ENCODE measurements at regions not wholly inside any gene's neighbourhood (a gene's known extent, or its start where the extent isn't known, plus 50 kb on each side); places are given as distances from the start of the nearest gene placed in this dataset.

GRCh38 chr6:4671587-4672115 is 104.6 kb upstream of the CDYL start:
- H3K9me3 Mint-ChIP-seq, result no peaks in the 10 kb centered on the region
- H3K27ac Mint-ChIP-seq, result no peak overlapping the region
- no peak overlapping the region for H3K4me3 Mint-ChIP-seq
- H3K36me3 Mint-ChIP-seq (ENCODE audit: insufficient read depth in 2 of 2), result no peaks in the 10 kb centered on the region
- H3K27me3 Mint-ChIP-seq (ENCODE audit: low read depth), result no peaks in the 10 kb centered on the region
- ATAC-seq (replicated peaks in 1 of 2), result no peak
- DNase-seq, result no peak
- no peaks in the 10 kb centered on the region for H3K4me1 Mint-ChIP-seq (ENCODE audit: low read depth)

DNA sequence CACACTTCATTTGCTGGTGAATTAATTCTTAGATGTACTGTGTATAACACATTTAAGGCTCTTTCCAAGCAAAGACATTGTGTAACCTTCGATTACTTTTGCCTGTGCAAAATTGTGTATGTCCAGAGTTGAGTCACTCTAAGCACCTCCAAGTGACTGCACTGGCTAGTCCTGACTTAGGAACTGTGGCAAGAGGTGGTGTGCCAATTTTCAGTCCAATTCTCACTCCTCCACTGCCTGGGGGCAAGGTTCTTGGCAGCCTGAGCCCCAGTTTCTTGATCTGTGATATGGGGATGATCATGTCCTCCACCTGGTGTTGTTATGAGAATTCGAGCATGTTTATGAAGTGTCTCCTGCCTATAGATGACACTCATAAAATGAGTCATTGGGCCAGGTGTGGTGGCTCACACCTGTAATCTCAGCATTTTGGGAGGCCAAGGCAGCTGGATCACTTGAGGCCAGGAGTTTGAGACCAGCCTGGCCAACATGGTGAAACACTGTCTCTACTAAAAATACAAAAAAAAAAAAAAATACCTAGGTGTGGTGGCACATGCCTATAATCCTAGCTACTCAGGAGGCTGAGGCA is 105.3 kb upstream of the CDYL start:
- Mint-ChIP-seq H3K9me3 (no peaks in the 10 kb centered on the region), H3K4me1 (ENCODE audit: low read depth) (no peaks in the 10 kb centered on the region), H3K4me3 (no peak overlapping the region), H3K36me3 (ENCODE audit: insufficient read depth in 2 of 2) (no peaks in the 10 kb centered on the region), H3K27ac (no peak overlapping the region), H3K27me3 (ENCODE audit: low read depth) (no peaks in the 10 kb centered on the region)
- ATAC-seq (replicated peaks in 1 of 2) (no peak), DNase-seq (no peak)

DNA sequence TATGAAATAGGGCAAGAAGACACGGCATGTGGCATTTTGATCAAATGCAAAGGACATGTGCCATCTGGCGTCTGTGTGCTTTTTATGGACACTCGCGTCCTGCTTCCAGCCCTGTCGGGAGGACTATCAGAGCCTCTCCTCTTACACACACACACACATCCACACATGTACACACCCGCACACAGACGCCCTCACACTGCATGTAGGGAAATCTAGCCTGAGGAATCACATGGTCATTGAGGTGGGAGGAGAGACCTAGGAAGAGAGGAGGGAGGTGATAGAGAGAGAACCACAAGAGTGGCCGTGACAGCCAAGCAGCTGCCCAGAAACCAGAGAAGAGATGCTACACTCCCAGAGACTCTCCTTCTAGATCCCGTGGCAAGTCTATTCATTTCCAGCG is 105.9 kb upstream of the CDYL start:
- ATAC-seq (replicated peaks in 1 of 2), result no peak
- Mint-ChIP-seq H3K4me3 (no peak overlapping the region), H3K36me3 (ENCODE audit: insufficient read depth in 2 of 2) (no peaks in the 10 kb centered on the region), H3K27ac (no peak overlapping the region), H3K4me1 (ENCODE audit: low read depth) (no peaks in the 10 kb centered on the region), H3K9me3 (no peaks in the 10 kb centered on the region), H3K27me3 (ENCODE audit: low read depth) (peaks cover 3% of the 10 kb centered on the region)
- DNase-seq, result no peak

- H3K27ac Mint-ChIP-seq, result no peak overlapping the region
- no peaks in the 10 kb centered on the region for H3K36me3 Mint-ChIP-seq (ENCODE audit: insufficient read depth in 2 of 2)
- H3K4me3 Mint-ChIP-seq, result no peak overlapping the region
- H3K4me1 Mint-ChIP-seq (ENCODE audit: low read depth), result no peaks in the 10 kb centered on the region
- H3K9me3 Mint-ChIP-seq, result no peaks in the 10 kb centered on the region
- ATAC-seq (replicated peaks in 1 of 2), result no peak
- peaks cover 8% of the 10 kb centered on the region for H3K27me3 Mint-ChIP-seq (ENCODE audit: low read depth)
- no peak for DNase-seq
Measured at GRCh38 chr6:4668271-4669179, 107.7 kb upstream of the CDYL start.

GRCh38 chr6:4667591-4667990 is 108.6 kb upstream of the CDYL start:
- peaks cover 8% of the 10 kb centered on the region for H3K27me3 Mint-ChIP-seq (ENCODE audit: low read depth)
- no peaks in the 10 kb centered on the region for H3K4me1 Mint-ChIP-seq (ENCODE audit: low read depth)
- H3K4me3 Mint-ChIP-seq, result no peak overlapping the region
- H3K36me3 Mint-ChIP-seq (ENCODE audit: insufficient read depth in 2 of 2), result no peaks in the 10 kb centered on the region
- ATAC-seq (replicated peaks in 1 of 2) (no peak), DNase-seq (no peak)
- no peaks in the 10 kb centered on the region for H3K9me3 Mint-ChIP-seq
- no peak overlapping the region for H3K27ac Mint-ChIP-seq

- no peak overlapping the region for H3K27ac Mint-ChIP-seq
- no peaks in the 10 kb centered on the region for H3K9me3 Mint-ChIP-seq
- no peaks in the 10 kb centered on the region for H3K4me1 Mint-ChIP-seq (ENCODE audit: low read depth)
- H3K4me3 Mint-ChIP-seq, result no peak overlapping the region
- no peak for DNase-seq
- H3K36me3 Mint-ChIP-seq (ENCODE audit: insufficient read depth in 2 of 2), result no peaks in the 10 kb centered on the region
- ATAC-seq (replicated peaks in 1 of 2), result no peak
- H3K27me3 Mint-ChIP-seq (ENCODE audit: low read depth), result peaks cover 8% of the 10 kb centered on the region
Measured at GRCh38 chr6:4666886-4667513, 109.2 kb upstream of the CDYL start.

DNA sequence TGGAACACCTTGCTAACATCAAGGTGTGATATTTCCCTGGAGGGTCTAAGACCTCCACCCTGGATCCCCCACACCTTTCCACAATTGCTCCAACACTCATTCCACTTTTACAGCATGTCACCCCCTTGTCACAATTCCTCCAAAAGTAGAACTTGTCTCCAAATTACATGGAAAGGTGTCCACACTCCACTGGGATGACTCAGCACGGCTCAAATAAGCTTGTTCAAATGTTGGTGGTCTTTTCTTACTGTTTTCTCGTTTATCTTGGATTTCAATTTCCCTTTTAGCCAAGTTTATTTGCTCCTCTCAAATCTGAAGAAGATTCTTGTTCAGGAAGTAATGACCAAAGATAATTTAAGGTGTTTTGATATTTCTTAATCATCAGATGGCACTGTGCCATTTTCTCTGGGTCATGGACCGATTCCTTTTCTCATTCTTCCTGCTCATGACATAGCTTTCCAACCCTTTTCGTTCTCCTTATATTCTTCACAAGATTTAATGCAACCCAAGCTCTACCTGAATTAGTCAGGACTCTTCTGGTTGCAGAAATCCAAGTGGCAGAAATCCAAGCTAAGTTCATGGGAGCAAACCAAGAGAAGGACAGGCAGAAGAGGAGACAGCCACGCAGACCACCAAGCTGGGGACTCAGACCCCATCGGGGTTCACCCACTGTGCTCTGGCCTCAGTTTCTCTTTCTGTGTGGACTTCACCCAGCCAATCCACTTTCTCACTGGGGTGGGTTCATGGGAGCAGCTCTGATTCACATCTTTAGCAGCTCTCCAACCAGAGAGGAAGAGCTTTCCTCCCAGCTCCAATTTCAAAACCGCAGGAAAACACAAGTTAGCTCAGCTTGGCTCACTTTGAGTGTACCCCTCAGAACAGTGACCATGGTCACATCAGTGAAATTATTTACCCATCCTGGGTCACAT is 110.5 kb upstream of the CDYL start:
- ATAC-seq (replicated peaks in 1 of 2), result no peak
- Mint-ChIP-seq H3K27me3 (ENCODE audit: low read depth) (peaks cover 8% of the 10 kb centered on the region), H3K4me1 (ENCODE audit: low read depth) (no peaks in the 10 kb centered on the region), H3K36me3 (ENCODE audit: insufficient read depth in 2 of 2) (no peaks in the 10 kb centered on the region), H3K9me3 (no peaks in the 10 kb centered on the region), H3K27ac (no peak overlapping the region), H3K4me3 (no peak overlapping the region)
- no peak for DNase-seq

- Mint-ChIP-seq H3K4me1 (ENCODE audit: low read depth) (no peaks in the 10 kb centered on the region), H3K27me3 (ENCODE audit: low read depth) (peaks cover 8% of the 10 kb centered on the region), H3K9me3 (no peaks in the 10 kb centered on the region), H3K27ac (no peak overlapping the region), H3K4me3 (no peak overlapping the region), H3K36me3 (ENCODE audit: insufficient read depth in 2 of 2) (no peaks in the 10 kb centered on the region)
- no peak for DNase-seq
- no peak for ATAC-seq (replicated peaks in 1 of 2)
Measured at GRCh38 chr6:4664911-4665310, 111.3 kb upstream of the CDYL start.

GRCh38 chr6:4664117-4664626 is 112.0 kb upstream of the CDYL start:
- DNase-seq (no peak), ATAC-seq (replicated peaks in 1 of 2) (no peak)
- H3K4me1 Mint-ChIP-seq (ENCODE audit: low read depth), result no peaks in the 10 kb centered on the region
- H3K27me3 Mint-ChIP-seq (ENCODE audit: low read depth), result peaks cover 8% of the 10 kb centered on the region
- no peaks in the 10 kb centered on the region for H3K36me3 Mint-ChIP-seq (ENCODE audit: insufficient read depth in 2 of 2)
- H3K4me3 Mint-ChIP-seq, result no peak overlapping the region
- no peaks in the 10 kb centered on the region for H3K9me3 Mint-ChIP-seq
- H3K27ac Mint-ChIP-seq, result no peak overlapping the region

GRCh38 chr6:4662886-4663285 is 113.3 kb upstream of the CDYL start:
- Mint-ChIP-seq H3K9me3 (no peaks in the 10 kb centered on the region), H3K27me3 (ENCODE audit: low read depth) (peaks cover 21% of the 10 kb centered on the region), H3K36me3 (ENCODE audit: insufficient read depth in 2 of 2) (no peaks in the 10 kb centered on the region), H3K27ac (no peak overlapping the region), H3K4me3 (no peak overlapping the region), H3K4me1 (ENCODE audit: low read depth) (no peaks in the 10 kb centered on the region)
- DNase-seq (no peak), ATAC-seq (replicated peaks in 1 of 2) (no peak)

DNA sequence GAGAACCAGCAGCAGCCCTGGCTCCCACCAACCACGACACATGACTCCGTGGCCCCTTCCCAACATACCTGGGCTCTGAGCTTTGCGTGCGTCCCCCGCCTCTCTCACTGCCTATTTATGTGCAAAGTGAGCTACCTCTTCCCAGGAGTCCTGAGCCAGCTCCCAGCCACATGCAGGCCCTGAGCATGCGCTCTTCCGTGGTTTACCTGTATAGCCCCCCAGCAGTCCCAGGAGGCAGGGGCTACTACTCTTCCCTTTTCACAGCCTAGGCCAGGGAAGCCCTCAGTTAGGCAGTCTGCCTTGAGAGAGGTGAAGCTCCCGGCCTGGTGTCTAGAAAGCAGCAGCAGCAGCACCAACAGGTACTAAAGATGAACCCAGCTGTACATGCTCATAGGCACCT is 114.8 kb upstream of the CDYL start:
- Mint-ChIP-seq H3K9me3 (no peaks in the 10 kb centered on the region), H3K36me3 (ENCODE audit: insufficient read depth in 2 of 2) (no peaks in the 10 kb centered on the region), H3K27ac (no peak overlapping the region), H3K4me1 (ENCODE audit: low read depth) (no peaks in the 10 kb centered on the region), H3K27me3 (ENCODE audit: low read depth) (peaks cover 32% of the 10 kb centered on the region), H3K4me3 (no peak overlapping the region)
- DNase-seq (no peak), ATAC-seq (replicated peaks in 1 of 2) (no peak)

GRCh38 chr6:4660377-4661321 is 115.6 kb upstream of the CDYL start:
- Mint-ChIP-seq H3K36me3 (ENCODE audit: insufficient read depth in 2 of 2) (no peaks in the 10 kb centered on the region), H3K4me1 (ENCODE audit: low read depth) (no peaks in the 10 kb centered on the region), H3K4me3 (no peak overlapping the region), H3K27me3 (ENCODE audit: low read depth) (peaks cover 36% of the 10 kb centered on the region), H3K9me3 (no peaks in the 10 kb centered on the region), H3K27ac (no peak overlapping the region)
- no peak for ATAC-seq (replicated peaks in 1 of 2)
- no peak for DNase-seq

Measured in activated T-cell treated with anti-CD3 and anti-CD28 coated beads, Interleukin-2, amount 50 U/mL, for 72 hours (primary cell).